ENCODE measurements at regions not wholly inside any gene's neighbourhood (a gene's known extent, or its start where the extent isn't known, plus 50 kb on each side); places are given as distances from the start of the nearest gene placed in this dataset.

- no peak for DNase-seq
Observed at GRCh38 chr6:22027040-22027725, 269.7 kb downstream of the PRL start.

DNA sequence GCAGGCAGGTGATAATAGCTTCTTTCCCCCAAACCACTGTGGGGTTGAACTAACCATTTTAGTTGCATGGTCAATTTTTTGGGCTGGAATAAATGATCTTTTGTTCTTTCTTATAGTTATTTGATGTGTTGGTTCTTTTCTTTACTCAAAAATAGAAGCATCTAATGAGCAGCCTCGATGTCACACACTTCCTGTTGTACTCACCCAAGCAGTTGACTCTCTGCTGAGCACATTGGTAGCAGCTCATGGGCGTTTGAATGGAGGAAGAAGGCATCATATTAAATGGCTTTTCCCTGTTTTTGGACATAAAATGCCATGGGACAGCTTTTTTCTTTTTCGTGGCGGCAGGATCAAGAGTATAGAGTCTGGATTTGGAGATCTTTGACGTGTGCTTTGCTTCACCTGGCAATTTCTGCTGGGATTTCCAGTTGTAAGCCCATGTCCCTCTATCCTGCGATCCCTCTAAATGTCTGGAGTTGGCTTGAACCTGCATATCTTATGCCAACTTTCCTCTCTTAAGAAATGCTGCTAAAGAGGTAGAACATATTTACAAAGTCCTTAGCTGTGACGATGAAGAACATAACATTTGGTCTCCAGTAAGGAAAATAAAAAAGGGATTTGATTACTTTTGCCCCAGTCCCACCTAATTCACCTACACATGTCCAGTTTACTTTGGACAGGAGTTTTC is 268.3 kb downstream of the PRL start:
- DNase-seq: no peak

DNA sequence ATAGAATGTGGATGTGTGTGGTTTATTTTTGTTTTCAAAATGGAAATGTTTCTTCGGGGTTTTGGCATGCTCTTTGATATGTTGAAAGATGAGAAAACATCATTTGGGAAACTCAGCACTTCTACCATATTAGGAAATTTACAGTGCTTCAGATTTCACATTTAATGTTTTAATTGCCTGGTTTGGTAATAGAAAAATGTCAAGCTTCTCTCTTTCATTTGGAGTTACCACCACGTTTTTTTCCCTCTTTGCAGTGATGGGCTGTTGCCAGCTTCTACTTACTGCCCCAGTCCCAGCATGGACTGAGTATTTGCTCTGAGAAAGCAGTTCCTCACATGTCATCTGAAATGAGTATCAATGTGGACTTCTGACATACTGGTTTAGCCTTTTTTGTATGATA is 267.7 kb downstream of the PRL start:
- DNase-seq: peak; percentile 55

- no peak for DNase-seq
Observed at GRCh38 chr6:22030730-22031619, 265.9 kb downstream of the PRL start.

- DNase-seq: no peak
Observed at GRCh38 chr6:22035690-22036089, 261.1 kb downstream of the PRL start.

- DNase-seq: no peak
Observed at GRCh38 chr6:22036275-22036674, 260.6 kb downstream of the PRL start.

DNA sequence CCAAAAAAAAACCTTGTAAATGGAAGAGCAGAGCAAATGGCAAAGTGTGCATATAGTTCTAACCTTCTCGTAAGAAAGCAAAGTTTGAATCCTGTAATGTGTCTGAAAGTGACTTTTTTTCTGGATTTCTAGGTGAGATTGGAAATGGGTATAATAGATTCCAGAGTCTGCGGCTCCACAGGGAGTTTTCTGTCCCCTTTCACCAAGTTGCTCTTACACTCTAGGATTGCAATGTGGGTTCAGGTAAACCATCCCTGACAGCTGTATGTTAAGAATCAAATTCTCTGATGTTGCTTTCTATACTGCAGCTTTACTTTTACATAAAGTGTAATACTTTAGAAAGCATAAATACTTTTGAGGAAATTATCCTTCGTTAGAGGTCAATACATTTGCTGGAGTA is 260.1 kb downstream of the PRL start:
- DNase-seq: no peak

DNA sequence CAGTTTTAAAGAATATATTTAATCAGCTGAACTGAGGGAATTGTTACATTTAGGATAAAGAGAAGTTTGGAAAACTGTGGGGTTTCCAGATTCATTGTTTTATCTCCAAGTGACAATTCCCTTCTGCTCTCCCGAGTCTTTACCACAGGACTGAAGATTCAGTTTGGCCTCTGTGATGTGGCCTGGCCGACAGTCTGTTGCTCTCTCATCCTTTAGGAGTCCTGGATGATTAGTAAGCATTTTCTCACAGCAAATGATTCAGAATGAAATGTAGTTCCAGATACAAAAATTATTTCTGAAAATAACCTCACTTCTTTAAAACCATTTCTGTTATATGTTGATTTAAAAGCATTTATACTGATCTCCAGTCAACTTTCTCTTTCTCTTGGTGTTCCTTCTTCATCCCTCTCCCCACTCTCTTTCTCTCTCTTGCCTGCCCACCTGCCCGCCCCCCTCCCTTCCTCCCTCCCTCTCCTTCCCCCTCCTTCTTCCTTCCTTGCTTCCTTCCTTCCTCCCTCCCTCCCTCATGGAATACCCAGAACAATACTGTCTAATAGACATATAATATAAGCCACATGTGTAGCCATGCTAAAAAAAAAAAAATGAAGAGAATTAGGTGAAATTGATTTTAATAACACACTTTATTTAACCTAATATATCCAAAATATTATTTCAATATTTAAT is 254.9 kb downstream of the PRL start:
- no peak for DNase-seq

- no peak for DNase-seq
Observed at GRCh38 chr6:22042706-22043105, 254.1 kb downstream of the PRL start.

DNA sequence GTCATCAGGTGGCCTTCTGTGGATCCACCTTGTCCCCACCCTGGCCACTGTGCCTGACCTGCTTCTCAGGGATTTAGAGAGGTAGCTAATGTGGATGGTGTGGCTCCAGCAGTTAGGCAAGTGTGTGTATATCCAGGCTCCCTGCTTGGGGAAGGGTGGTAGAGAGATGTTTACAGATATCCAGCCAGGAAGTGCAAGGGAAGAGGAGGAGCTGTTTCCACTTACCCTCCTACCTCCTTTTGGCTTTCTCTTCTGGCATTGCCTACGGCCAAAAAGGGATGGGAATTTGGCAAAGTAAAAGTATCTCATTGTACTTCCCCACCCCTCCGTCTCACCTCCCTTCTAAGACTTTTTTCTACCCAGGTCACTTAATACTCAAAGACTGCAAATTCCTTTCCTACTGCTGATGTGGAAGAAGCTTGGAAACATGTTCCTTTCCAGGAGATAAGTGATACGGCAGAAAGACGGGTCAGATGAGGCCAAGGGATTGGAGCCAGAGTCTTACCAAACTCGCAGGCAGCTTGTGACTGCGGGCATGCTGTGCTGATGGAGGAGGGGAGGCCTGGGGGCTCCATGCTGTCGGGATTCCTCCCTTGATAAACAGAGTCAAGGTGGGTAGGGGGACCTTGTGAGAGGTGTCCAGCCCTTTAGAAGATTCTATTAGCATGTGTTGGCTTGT is 253.4 kb downstream of the PRL start:
- DNase-seq: no peak

DNA sequence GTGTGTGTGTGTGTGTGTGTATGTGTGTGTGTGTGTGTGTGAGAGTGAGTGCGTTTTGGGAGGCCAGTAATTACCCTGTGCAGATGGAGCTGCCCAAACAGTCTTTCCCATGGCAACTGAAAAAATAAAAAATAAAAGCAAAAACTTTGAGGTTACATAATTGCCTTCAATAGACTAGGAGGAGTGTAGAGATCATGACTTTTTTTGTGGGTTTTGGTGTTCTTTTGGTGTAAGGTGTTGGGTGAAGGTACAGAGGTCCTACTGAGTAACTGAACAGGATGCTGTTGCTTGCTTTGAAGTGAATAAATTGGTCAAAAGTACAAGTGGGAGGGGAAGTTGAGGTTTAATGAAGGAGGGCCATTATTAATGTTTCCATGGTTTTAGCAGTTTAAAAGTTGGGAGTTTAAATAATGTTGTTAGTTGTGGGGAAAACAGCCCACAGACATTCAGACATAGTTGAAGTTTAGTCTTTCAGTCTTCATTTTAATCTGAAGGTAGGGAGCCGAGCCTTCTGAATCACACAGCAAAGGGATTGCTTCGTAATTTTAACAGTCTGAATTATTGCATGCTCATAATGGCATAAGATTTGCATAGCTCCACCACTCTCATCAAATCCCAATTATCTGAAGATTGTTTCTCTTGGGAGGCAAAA is 251.4 kb downstream of the PRL start:
- no peak for DNase-seq

DNA sequence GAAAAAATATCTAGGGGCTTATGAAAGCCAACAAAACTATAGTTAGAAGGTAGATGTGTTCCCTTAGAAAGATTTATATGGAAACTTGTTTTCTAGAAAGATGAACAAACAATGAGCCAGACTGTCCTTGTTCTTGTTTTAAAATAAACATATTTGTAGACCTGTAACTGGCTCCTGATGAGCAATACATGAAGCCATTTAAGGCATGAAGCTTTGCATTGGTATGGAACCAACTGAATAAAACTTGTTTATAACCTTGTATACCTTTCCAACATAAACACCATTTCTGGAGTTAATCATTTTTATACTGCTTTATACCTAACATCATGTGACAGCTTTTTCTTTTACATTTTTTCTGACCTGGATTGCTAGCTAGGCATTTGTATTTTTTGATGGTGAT is 247.8 kb downstream of the PRL start:
- no peak for DNase-seq

DNA sequence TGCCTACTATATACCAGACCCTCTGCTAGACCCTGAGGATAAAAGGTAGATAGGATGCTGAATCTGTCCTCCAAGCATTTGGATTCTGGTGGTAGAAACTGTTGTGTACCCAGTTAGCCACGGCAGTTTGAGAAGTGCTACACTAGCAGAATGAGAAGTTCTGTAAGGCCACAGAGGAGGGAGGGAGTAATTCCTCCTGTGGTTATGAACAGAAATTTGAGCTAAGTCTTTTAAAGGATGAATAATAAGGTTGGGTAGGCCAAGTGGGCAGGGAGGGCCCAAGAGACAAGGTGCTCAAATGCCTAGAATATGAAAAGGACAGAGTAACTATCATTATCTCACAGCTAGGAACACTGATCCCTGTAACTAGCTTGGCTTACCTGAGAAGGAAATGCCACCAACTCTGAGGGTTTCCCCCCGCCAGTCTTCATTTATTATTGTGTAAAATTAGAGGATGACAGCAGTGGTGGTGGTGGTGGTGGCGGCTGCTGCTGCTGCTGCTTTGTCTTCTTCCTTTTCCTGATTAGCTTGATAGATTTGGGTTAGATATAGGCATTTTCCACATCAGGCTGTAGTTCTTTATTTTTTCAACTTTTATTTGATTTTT is 243.3 kb downstream of the PRL start:
- no peak for DNase-seq

DNA sequence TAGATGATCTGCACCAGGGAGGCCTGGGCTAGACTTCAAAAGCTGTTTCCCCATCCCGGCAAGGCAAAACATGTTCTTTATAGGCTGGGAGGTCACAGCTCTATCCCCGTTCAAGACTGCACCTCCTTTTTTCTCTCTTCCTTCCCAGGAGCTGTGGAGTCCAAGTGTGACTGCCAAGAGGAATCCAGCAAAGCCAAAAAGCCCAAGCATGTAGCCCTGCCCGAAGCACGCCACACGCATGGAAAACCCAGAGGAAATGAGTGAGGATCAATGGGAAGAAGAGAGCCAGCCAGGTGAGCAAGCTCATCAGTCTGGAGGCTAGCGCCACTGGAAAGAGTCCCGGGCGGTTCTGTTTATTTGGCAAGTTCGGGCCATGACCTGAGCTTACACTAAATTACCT is 240.4 kb downstream of the PRL start:
- DNase-seq: no peak

DNA sequence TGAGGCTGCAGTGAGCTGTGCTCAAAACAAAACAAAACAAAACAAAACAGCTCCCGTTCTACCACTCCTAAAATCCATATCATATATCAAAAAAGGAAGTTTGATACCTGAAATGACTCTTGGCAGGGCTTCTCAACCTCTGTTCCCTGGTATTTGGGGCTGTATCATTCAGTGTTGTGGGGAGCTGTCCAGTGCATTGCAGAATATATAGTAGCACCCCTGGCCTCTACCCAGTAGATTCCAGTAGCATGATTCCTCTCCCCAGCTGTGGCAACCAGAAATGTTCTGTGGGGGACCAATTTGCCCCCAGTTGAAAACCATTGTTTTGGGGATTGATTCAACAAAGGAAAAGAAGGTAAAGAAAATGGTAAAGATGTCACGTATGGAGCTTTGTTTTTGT is 238.9 kb downstream of the PRL start:
- DNase-seq: no peak

- no peak for DNase-seq
Observed at GRCh38 chr6:22059126-22059525, 237.7 kb downstream of the PRL start.

DNA sequence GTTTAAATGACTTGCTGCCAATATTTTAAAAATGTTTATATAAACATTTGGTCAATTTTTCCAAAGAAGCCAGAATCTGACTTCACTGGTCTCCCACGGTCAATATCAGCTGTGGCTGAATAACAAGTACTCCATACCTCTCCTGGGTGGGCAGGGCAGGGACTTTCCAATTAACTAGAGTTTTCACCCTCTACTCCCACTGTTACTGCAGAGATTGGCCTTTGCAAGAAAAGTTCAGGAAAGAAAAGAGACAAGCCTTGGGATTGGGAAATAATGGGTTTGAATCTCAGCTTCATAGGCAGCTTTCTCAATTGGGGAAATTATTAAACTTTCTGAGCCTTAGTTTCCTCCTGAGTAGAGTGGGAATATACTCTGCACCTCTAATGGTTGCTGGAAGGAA is 236.9 kb downstream of the PRL start:
- DNase-seq: no peak

DNA sequence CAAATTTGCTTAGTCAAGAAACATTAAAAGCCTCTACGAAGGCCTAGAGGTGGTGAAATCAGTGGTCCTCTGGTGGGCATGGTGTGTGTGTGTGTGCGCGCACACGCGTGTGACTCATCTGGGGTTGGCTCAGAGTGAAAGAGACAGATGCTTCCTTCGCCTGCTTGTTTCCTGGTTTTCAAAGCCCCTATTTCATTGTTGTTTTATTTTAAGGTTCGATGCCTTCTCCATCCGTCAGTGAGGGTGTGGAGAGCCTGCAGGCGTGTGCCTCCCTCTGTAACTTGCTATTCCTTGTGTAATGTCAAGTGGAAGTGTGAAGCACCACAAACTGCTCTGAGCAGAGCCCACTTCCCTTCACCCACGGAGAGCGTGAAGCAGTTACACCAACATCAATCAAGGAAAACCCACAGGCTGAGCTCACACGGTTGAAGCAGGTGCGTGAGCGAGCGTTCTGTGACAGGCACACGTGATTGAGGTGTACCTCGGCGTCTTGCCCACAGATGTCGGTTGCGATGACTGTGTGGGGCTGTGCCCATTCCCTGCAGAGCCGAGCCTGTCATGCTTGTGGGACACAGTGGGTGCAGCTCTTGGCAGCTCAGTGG is 233.9 kb downstream of the PRL start:
- no peak for DNase-seq

GRCh38 chr6:22064558-22064957 is 232.3 kb downstream of the PRL start:
- DNase-seq: no peak

DNA sequence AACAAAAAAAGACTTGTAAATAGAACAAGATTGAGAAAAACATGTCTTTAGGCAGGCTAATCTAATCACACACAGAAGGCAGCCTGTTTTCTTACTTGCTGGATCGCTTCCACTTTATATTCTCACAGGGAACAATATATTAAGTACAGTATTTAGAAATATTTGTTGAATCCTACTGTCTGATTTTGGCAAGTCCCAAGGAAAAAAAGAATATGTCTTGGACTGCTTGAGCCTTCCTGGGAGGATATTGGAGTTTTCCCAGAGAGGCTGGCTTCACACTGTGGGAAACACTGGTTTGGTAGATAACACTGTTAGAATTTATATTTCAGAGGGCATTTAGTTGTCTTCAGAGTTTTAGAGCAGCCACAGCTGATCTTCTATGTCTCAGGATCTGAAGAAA is 229.7 kb downstream of the PRL start:
- DNase-seq: peak; percentile 85

DNA sequence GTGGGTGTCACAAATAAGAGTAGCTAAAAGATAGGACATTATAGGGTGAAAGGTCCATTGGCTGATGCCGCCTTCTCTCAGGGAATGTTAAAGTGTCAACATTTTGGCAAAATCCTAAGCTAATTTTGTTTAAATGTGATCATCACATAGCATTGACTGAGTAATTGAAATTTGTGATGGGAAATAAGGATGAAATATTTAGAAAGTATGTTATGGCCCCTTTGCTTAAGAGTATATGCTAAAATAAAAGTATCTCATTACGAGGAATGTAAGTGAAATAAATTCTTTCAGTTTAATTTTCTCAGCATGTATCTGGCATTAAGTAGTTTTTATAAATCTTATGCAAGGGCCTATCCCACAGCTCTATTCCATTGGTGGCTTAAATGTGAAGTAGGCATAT is 229.2 kb downstream of the PRL start:
- DNase-seq: peak; percentile 68

Measured in skin of body (tissue), 1 donor.